HG03571 (cell line): ENCODE measurements at regions not wholly inside any gene's neighbourhood (a gene's known extent, or its start where the extent isn't known, plus 50 kb on each side); places are given as distances from the start of the nearest gene placed in this dataset.
"Not testable (repeated sequence)": the region's sequence is repeated elsewhere in the genome, so short reads cannot be mapped to it uniquely, and the experiment has no call there.

Experiments used
- ATAC-seq: cut with Tn5 transposase; IDR thresholded peaks from one replicate; pipeline ENCODE4 v1.9.1; 2021; ENCODE audit not compliant: unreplicated experiment

- no peak for ATAC-seq
Measured at GRCh38 chr3:194249323-194250097, 101.6 kb downstream of the CPN2 start.

GRCh38 chr3:194250098-194251002, 100.8 kb downstream of the CPN2 start:
- no peak for ATAC-seq

- ATAC-seq = no peak
Measured at GRCh38 chr3:194251007-194251406, 100.1 kb downstream of the CPN2 start.

- no peak for ATAC-seq
Measured at GRCh38 chr3:194251461-194251860, 99.7 kb downstream of the CPN2 start.

- no peak for ATAC-seq
Measured at GRCh38 chr3:194251891-194252560, 99.1 kb downstream of the CPN2 start.

GRCh38 chr3:194253270-194253669, 97.9 kb downstream of the CPN2 start:
- no peak for ATAC-seq

- no peak for ATAC-seq
Measured at GRCh38 chr3:194254040-194254439, 97.1 kb downstream of the CPN2 start.

- ATAC-seq = peak; percentile 42
Measured at GRCh38 chr3:194255252-194256039, 95.7 kb downstream of the CPN2 start.

- ATAC-seq = no peak
Measured at GRCh38 chr3:194256040-194256945, 94.8 kb downstream of the CPN2 start.

- ATAC-seq = no peak
Measured at GRCh38 chr3:194257151-194257621, 93.9 kb downstream of the CPN2 start.

- ATAC-seq = no peak
Measured at GRCh38 chr3:194257916-194258668, 93.0 kb downstream of the CPN2 start.

GRCh38 chr3:194259982-194260766, 91.0 kb downstream of the CPN2 start:
- no peak for ATAC-seq

- no peak for ATAC-seq
Measured at GRCh38 chr3:194261581-194262063, 89.5 kb downstream of the CPN2 start.

- ATAC-seq = no peak
Measured at GRCh38 chr3:194262176-194262924, 88.8 kb downstream of the CPN2 start.

- no peak for ATAC-seq
Measured at GRCh38 chr3:194262925-194263305, 88.2 kb downstream of the CPN2 start.

GRCh38 chr3:194264631-194265504, 86.3 kb downstream of the CPN2 start:
- ATAC-seq = not testable (repeated sequence)
